ENCODE measurements at regions not wholly inside any gene's neighbourhood (a gene's known extent, or its start where the extent isn't known, plus 50 kb on each side); places are given as distances from the start of the nearest gene placed in this dataset.
"Not testable (repeated sequence)": the region's sequence is repeated elsewhere in the genome, so short reads cannot be mapped to it uniquely, and the experiment has no call there.

GRCh38 chr10:6795541-6795940 is 215.5 kb upstream of the PRKCQ start:
- no peak for TF ChIP-seq CTCF (IDR thresholded peaks at IDR 0.05; ENCODE audit: insufficient read depth, low read depth, low read length, missing control alignments)
- no peak overlapping the region for H3K4me3 ChIP-seq (ENCODE audit: low read length)
- no peak for DNase-seq (ENCODE audit: low read depth)

DNA sequence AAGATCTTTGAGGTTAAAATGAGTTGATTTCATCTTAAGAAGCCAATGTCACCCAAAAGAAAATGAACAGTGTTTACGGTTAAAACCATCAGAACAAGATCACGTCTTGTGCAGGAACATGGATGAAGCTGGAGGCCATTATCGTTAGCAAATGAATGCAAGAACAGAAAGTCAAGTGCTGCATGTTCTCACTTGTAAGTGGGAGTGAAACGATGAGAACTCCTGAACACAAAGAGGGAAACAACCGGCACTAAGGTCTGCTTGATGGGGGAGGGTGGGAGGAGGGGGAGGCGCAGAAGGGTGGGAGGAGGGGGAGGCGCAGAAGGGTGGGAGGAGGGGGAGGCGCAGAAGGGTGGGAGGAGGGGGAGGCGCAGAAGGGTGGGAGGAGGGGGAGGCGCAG is 214.8 kb upstream of the PRKCQ start:
- peak; percentile 42 for DNase-seq (ENCODE audit: low read depth)
- peak overlapping the region; percentile 32 for H3K4me3 ChIP-seq (ENCODE audit: low read length)

GRCh38 chr10:6794441-6794840 is 214.4 kb upstream of the PRKCQ start:
- H3K4me3 ChIP-seq (ENCODE audit: low read length): peak overlapping the region; percentile 32
- TF ChIP-seq CTCF (IDR thresholded peaks at IDR 0.05; ENCODE audit: insufficient read depth, low read depth, low read length, missing control alignments): no peak
- DNase-seq (ENCODE audit: low read depth): peak; percentile 50

- DNase-seq (ENCODE audit: low read depth): no peak
- no peak overlapping the region for H3K4me3 ChIP-seq (ENCODE audit: low read length)
- TF ChIP-seq CTCF (IDR thresholded peaks at IDR 0.05; ENCODE audit: insufficient read depth, low read depth, low read length, missing control alignments): no peak
Observed at GRCh38 chr10:6788731-6789130, 208.7 kb upstream of the PRKCQ start.

DNA sequence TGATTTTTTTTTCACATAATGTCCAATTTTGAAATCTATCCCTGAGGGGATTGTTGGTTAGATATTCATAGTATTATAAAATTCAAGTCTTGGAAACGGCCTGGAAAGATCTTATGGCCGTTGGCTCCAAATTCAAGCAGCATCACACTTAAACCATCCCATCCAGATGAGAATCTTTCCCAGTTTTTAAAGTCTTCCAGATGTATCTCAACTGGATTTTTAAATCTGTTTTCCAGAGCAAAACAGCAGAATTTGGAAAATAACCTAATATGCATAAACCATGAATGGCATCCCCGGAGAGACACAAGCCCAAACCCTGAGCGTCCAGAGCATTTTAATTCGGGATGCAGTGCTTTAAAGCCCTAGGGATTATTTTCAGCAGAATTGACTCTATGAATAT is 208.2 kb upstream of the PRKCQ start:
- no peak for TF ChIP-seq CTCF (IDR thresholded peaks at IDR 0.05; ENCODE audit: insufficient read depth, low read depth, low read length, missing control alignments)
- no peak overlapping the region for H3K4me3 ChIP-seq (ENCODE audit: low read length)
- DNase-seq (ENCODE audit: low read depth): no peak

DNA sequence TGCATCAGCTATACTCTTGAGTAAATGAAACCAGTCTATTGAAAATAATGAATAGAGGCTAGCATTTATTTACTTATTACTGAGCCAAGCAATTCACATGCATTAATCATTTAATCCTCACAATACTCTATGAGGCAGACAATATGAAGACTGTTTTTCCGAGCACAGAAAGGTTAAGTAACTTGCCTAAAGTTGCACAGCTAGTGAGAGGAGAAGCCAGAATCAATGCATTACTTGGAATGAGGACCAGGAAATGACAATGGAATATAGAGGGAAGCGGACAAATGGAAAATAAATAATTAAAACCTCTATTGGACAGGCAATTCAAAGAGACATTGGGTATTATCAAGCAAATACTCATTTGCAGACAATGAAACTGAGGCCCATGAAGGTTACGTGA is 207.6 kb upstream of the PRKCQ start:
- TF ChIP-seq CTCF (IDR thresholded peaks at IDR 0.05; ENCODE audit: insufficient read depth, low read depth, low read length, missing control alignments): no peak
- no peak overlapping the region for H3K4me3 ChIP-seq (ENCODE audit: low read length)
- no peak for DNase-seq (ENCODE audit: low read depth)

GRCh38 chr10:6787091-6787490 is 207.0 kb upstream of the PRKCQ start:
- no peak for DNase-seq (ENCODE audit: low read depth)
- no peak overlapping the region for H3K4me3 ChIP-seq (ENCODE audit: low read length)
- no peak for TF ChIP-seq CTCF (IDR thresholded peaks at IDR 0.05; ENCODE audit: insufficient read depth, low read depth, low read length, missing control alignments)

GRCh38 chr10:6786579-6787031 is 206.5 kb upstream of the PRKCQ start:
- peak; percentile 67 for TF ChIP-seq CTCF (IDR thresholded peaks at IDR 0.05; ENCODE audit: insufficient read depth, low read depth, low read length, missing control alignments)
- peak; percentile 67 for DNase-seq (ENCODE audit: low read depth)
- H3K4me3 ChIP-seq (ENCODE audit: low read length): peak overlapping the region; percentile 28

DNA sequence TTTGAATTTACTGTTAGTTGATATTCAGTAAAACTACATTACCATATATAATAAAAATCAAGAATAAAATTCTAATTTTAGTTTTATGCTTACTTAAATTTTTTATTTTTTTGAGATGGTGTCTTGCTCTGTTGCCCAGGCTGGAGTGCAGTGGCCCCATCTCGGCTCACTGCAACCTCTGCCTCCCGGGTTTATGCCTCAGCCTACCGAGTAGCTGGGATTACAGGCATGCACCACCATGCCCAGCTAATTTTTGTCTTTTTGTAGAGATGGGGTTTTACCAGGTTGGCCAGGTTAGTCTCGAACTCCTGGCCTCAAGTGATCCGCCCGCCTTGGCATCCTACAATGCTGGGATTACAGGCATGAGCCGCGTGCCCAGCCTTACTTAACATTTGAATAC is 204.4 kb upstream of the PRKCQ start:
- not testable (repeated sequence) for DNase-seq (ENCODE audit: low read depth); H3K4me3 ChIP-seq (ENCODE audit: low read length)

Measured in epithelial cell of esophagus (primary cell).